ENCODE measurements at regions not wholly inside any gene's neighbourhood (a gene's known extent, or its start where the extent isn't known, plus 50 kb on each side); places are given as distances from the start of the nearest gene placed in this dataset.

DNA sequence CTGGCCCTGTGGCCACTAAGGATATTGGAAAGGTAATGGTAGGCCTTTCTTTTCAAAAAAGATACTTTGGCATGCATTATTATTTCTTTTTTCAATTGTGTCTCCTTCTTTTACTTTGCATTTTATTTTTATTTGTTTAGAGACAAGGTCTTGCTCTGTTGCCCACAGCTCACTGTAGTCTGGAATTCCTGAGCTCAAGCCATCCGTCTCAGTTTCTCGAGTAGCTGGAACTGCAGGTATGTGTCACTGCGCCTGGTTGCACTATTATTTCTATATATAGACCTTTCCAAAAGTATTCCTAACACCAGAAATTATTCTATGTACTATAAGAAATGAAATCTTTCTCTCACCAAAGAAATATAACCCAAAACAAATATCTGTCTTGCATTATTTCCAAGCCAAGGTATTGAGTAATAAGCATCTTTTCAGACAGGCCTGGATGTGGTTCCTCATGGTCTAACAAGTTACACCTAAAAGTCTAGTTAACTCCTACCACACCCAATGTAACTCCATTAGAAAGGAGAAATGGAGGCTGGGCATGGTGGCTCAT, 500.8 kb upstream of the ANKRD30A start:
- Histone ChIP-seq H3K36me3 (no peaks in the 10 kb centered on the region), H3K4me1 (no peaks in the 10 kb centered on the region), H3K4me3 (no peak overlapping the region), H3K27me3 (no peaks in the 10 kb centered on the region), H3K27ac (no peak overlapping the region), H3K9me3 (peaks cover 0 to 9% (median 0%) of the 10 kb centered on the region in 12 donors)
- no peak for DNase-seq
- no peak for ATAC-seq
- 95 to 100% (median 97%) methylated on average over 3 of the region's 3 CpGs for WGBS, 4 donors
- TF ChIP-seq, protein P1, sequence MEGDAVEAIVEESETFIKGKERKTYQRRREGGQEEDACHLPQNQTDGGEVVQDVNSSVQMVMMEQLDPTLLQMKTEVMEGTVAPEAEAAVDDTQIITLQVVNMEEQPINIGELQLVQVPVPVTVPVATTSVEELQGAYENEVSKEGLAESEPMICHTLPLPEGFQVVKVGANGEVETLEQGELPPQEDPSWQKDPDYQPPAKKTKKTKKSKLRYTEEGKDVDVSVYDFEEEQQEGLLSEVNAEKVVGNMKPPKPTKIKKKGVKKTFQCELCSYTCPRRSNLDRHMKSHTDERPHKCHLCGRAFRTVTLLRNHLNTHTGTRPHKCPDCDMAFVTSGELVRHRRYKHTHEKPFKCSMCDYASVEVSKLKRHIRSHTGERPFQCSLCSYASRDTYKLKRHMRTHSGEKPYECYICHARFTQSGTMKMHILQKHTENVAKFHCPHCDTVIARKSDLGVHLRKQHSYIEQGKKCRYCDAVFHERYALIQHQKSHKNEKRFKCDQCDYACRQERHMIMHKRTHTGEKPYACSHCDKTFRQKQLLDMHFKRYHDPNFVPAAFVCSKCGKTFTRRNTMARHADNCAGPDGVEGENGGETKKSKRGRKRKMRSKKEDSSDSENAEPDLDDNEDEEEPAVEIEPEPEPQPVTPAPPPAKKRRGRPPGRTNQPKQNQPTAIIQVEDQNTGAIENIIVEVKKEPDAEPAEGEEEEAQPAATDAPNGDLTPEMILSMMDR (IDR thresholded peaks at IDR 0.05) = no peak
- TF ChIP-seq POLR2A (IDR thresholded peaks at IDR 0.05) = no peak
- intact Hi-C loops (cut with DNase I) = no loop called here

DNA sequence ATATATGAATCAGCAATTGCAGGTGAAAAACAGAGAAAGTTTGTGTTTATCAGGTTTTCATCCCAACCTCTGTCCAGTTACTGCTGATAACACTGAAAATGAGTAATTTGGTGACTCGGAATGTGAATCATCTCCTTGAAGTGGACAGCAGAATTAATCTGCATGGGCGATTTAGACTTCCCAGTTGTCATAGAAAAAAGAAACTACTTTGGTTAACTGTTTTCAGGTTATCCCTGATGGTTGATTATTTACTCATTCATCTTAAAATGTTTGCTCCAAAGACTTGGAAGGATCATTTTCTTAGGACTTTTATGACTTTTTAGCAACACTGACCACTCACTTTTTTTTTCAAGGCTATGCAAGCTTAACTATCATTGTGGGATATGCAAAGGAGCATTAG, 504.1 kb upstream of the ANKRD30A start:
- intact Hi-C loops (cut with DNase I) = no loop called here
- Histone ChIP-seq H3K27me3 (no peaks in the 10 kb centered on the region), H3K36me3 (no peaks in the 10 kb centered on the region), H3K27ac (no peak overlapping the region), H3K4me3 (no peak overlapping the region), H3K4me1 (no peaks in the 10 kb centered on the region), H3K9me3 (peaks cover 0 to 9% (median 0%) of the 10 kb centered on the region in 12 donors)
- no peak for ATAC-seq
- no peak for DNase-seq
- 80 to 94% (median 88%) methylated on average over 2 of the region's 2 CpGs for WGBS, 4 donors
- TF ChIP-seq, protein P1 (IDR thresholded peaks at IDR 0.05) = no peak
- TF ChIP-seq POLR2A (IDR thresholded peaks at IDR 0.05) = no peak

DNA sequence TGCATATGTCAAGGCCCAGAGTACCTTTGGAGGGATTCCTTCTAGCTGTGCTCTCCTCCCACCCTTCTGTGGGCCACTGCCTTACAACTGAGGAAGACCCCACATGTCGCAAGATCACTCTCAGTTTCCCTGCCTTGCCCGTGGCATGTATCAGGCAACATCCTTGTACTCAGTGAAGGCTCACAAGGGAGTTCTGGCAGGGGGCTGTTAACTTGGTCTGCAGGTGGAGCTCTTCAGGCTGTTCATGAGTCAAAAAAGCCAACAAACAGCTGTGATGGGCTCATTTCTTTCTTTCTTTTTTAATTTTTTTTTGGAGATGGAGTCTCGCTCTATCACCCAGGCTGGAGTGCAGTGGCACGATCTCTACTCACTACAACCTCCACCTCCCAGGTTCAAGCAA, 513.0 kb upstream of the ANKRD30A start:
- no peaks in the 10 kb centered on the region for H3K36me3 ChIP-seq
- H3K27ac ChIP-seq = no peak overlapping the region
- DNase-seq = no peak
- no peaks in the 10 kb centered on the region for H3K9me3 ChIP-seq
- ATAC-seq = no peak
- H3K4me1 ChIP-seq = no peaks in the 10 kb centered on the region
- no peaks in the 10 kb centered on the region for H3K27me3 ChIP-seq
- WGBS, 4 donors = 94 to 98% (median 96%) methylated on average over 4 of the region's 4 CpGs
- intact Hi-C loops (cut with DNase I) = no loop called here
- no peak overlapping the region for H3K4me3 ChIP-seq
- no peak for TF ChIP-seq POLR2A (IDR thresholded peaks at IDR 0.05)
- TF ChIP-seq, protein P1 (IDR thresholded peaks at IDR 0.05) = no peak

GRCh38 chr10:36608866-36609265, 516.5 kb upstream of the ANKRD30A start:
- DNase-seq (no peak), ATAC-seq (no peak)
- no peaks in the 10 kb centered on the region for H3K9me3 ChIP-seq
- H3K4me3 ChIP-seq = no peak overlapping the region
- no peak overlapping the region for H3K27ac ChIP-seq
- H3K36me3 ChIP-seq = no peaks in the 10 kb centered on the region
- H3K4me1 ChIP-seq = no peaks in the 10 kb centered on the region
- intact Hi-C loops (cut with DNase I) = no loop called here
- H3K27me3 ChIP-seq = no peaks in the 10 kb centered on the region
- TF ChIP-seq, protein P1 (IDR thresholded peaks at IDR 0.05) = no peak
- TF ChIP-seq POLR2A (IDR thresholded peaks at IDR 0.05) = no peak
- WGBS, 4 donors = 77 to 87% (median 80%) methylated on average over 4 of the region's 4 CpGs
